Mesenchymal stem cell (in vitro differentiated cells and primary cell): ENCODE measurements at regions not wholly inside any gene's neighbourhood (a gene's known extent, or its start where the extent isn't known, plus 50 kb on each side); places are given as distances from the start of the nearest gene placed in this dataset.

Experiments
- DNase-seq: peaks from one replicate; pipeline ENCODE4 v3.0.0-alpha.2; 2013
- H2AFZ ChIP-seq: one replicate; pipeline ENCODE4 v1.6.1; 2013; ENCODE audit warnings: low read depth, mild to moderate bottlenecking, control low read depth, inconsistent platforms, low read length, moderate library complexity
- H2AK5ac ChIP-seq: 2 replicates; pipeline ENCODE4 v1.6.1; 2013; ENCODE audit warnings: low read length, moderate library complexity, mild to moderate bottlenecking, inconsistent platforms; ENCODE audit not compliant: severe bottlenecking
- H2BK120ac ChIP-seq: one replicate; pipeline ENCODE4 v1.6.1; 2013; ENCODE audit warnings: low read depth, mild to moderate bottlenecking, inconsistent platforms, low read length, moderate library complexity
- H2BK12ac ChIP-seq, 2 experiments: one replicate each; pipeline ENCODE4 v1.6.1; 2013; ENCODE audit warnings: inconsistent platforms in 2 of 2, low read length in 2 of 2, mild to moderate bottlenecking in 2 of 2, moderate library complexity in 2 of 2, control low read depth in 1 of 2
- H2BK15ac ChIP-seq: one replicate; pipeline ENCODE4 v1.6.1; 2013; ENCODE audit warnings: mild to moderate bottlenecking, low read depth, inconsistent platforms; ENCODE audit not compliant: poor library complexity, severe bottlenecking
- H2BK5ac ChIP-seq: 2 replicates; pipeline ENCODE4 v1.6.1; 2013; ENCODE audit warnings: low read depth, mild to moderate bottlenecking, low read length, control low read depth, inconsistent platforms; ENCODE audit not compliant: poor library complexity, severe bottlenecking
- H3K14ac ChIP-seq, 2 experiments: one replicate each; pipeline ENCODE4 v1.6.1; 2013; ENCODE audit warnings: inconsistent platforms in 2 of 2, low read length in 2 of 2, control low read depth in 1 of 2, mild to moderate bottlenecking in 1 of 2, moderate library complexity in 1 of 2
- H3K18ac ChIP-seq, 2 experiments: one replicate each; pipeline ENCODE4 v1.6.1; 2013; ENCODE audit warnings: inconsistent platforms in 2 of 2, low read length in 2 of 2, control low read depth in 1 of 2, low read depth in 1 of 2, mild to moderate bottlenecking in 1 of 2
- H3K23ac ChIP-seq, 2 experiments: one replicate each; pipeline ENCODE4 v1.6.1; 2013; ENCODE audit warnings: inconsistent platforms in 2 of 2, low read length in 2 of 2, mild to moderate bottlenecking in 2 of 2, moderate library complexity in 2 of 2, control low read depth in 1 of 2
- H3K27ac ChIP-seq: 2 replicates; pipeline ENCODE4 v1.5.1; 2013; ENCODE audit warnings: mild to moderate bottlenecking, moderate library complexity, low read length, control low read depth, inconsistent platforms; ENCODE audit not compliant: poor library complexity, severe bottlenecking
- H3K27me3 ChIP-seq, 2 experiments: 2 replicates each; pipeline versions ENCODE4 v1.6.1 to v1.7.0; 2013; ENCODE audit warnings: low read length in 2 of 2, mild to moderate bottlenecking in 2 of 2, moderate library complexity in 2 of 2, control low read depth in 1 of 2, inconsistent platforms in 1 of 2; ENCODE audit not compliant: control insufficient read depth in 1 of 2, insufficient read depth in 1 of 2
- H3K36me3 ChIP-seq, 2 experiments: 2 replicates each; pipeline versions ENCODE4 v1.6.1 to v1.7.0; 2013; ENCODE audit warnings: low read length in 2 of 2, control low read depth in 1 of 2, inconsistent platforms in 1 of 2, low read depth in 1 of 2, mild to moderate bottlenecking in 1 of 2; ENCODE audit not compliant: insufficient read depth in 2 of 2, control insufficient read depth in 1 of 2
- H3K4ac ChIP-seq, 2 experiments: one replicate each; pipeline ENCODE4 v1.6.1; 2013; ENCODE audit warnings: inconsistent platforms in 2 of 2, low read length in 2 of 2, mild to moderate bottlenecking in 2 of 2, moderate library complexity in 2 of 2, control low read depth in 1 of 2, low read depth in 1 of 2
- H3K4me1 ChIP-seq: 2 replicates; pipeline ENCODE4 v1.6.1; 2013; ENCODE audit warnings: low read depth, low read length, control low read depth; ENCODE audit not compliant: control insufficient read depth, insufficient read depth
- H3K4me2 ChIP-seq: 2 replicates; pipeline ENCODE4 v1.6.1; 2013; ENCODE audit warnings: low read length, mild to moderate bottlenecking, inconsistent platforms; ENCODE audit not compliant: poor library complexity, severe bottlenecking
- H3K4me3 ChIP-seq, 2 experiments: 2 replicates each; pipeline versions ENCODE4 v1.5.1 to v1.7.0; 2013; ENCODE audit warnings: low read length in 2 of 2, mild to moderate bottlenecking in 2 of 2, control low read depth in 1 of 2, low read depth in 1 of 2; ENCODE audit not compliant: insufficient read depth in 1 of 2
- H3K79me1 ChIP-seq: replicated peaks from 2 replicates; pipeline ENCODE4 v1.6.1; 2013; ENCODE audit warnings: mild to moderate bottlenecking, control low read depth, low read length, inconsistent platforms; ENCODE audit not compliant: poor library complexity, severe bottlenecking
- H3K9ac ChIP-seq: 2 replicates; pipeline ENCODE4 v1.7.0; 2013; ENCODE audit warnings: mild to moderate bottlenecking, low read length, moderate library complexity
- H3K9me3 ChIP-seq: 2 replicates; pipeline ENCODE4 v1.7.0; 2013; ENCODE audit warnings: mild to moderate bottlenecking, low read length; ENCODE audit not compliant: control insufficient read depth
- H4K8ac ChIP-seq: one replicate; pipeline ENCODE4 v1.6.1; 2013; ENCODE audit warnings: inconsistent platforms, mild to moderate bottlenecking, low read length, moderate library complexity
- H4K91ac ChIP-seq: one replicate; pipeline ENCODE4 v1.6.1; 2013; ENCODE audit warnings: mild to moderate bottlenecking, low read length, inconsistent platforms
- WGBS: methylation state at CpG from one replicate; pipeline ENCODE4 v1.1.7; 2013; ENCODE audit warnings: mixed read lengths; 5-methylcytosine and 5-hydroxymethylcytosine counted together

DNA sequence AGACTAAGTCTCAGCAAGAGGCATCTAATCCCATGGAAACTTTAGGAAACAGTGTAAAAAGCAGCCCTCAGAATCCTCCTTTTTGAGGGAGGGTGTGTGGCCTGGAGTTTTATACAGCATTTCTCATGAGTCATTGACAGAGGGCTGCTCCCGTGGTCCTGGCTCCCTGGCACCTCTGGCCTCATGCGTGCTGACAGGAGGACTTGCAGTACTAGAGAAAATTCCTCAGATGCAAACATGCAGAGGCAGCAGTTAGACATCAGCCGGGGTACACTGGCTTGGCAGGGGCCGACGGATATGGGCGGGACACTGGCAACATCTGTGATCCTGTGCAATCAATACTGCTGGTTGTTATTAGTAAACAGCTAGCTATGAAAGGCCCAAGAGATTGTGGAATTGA lies 925.1 kb upstream of the CELF2 start:
- Histone ChIP-seq H3K4ac (peak overlapping the region in 1 of 2 experiments; percentile 13), H3K9me3 (no peaks in the 10 kb centered on the region), H3K23ac (no peak overlapping the region), H2AK5ac (no peak overlapping the region), H2AFZ (no peak overlapping the region), H3K36me3 (no peaks in the 10 kb centered on the region), H3K27me3 (no peaks in the 10 kb centered on the region), H3K27ac (no peak overlapping the region), H3K4me2 (no peak overlapping the region), H2BK120ac (no peak overlapping the region), H3K79me1 (no peaks in the 10 kb centered on the region), H4K91ac (no peak overlapping the region), H3K4me1 (no peaks in the 10 kb centered on the region), H3K18ac (peak overlapping the region in 1 of 2 experiments; percentile 37), H3K4me3 (no peak overlapping the region), H4K8ac (no peak overlapping the region), H3K9ac (peak overlapping the region; percentile 37), H2BK12ac (no peak overlapping the region), H2BK5ac (no peak overlapping the region), H3K14ac (no peak overlapping the region), H2BK15ac (no peak overlapping the region)
- 54% methylated on average over 6 of the region's 6 CpGs for WGBS
- peak; percentile 75 for DNase-seq

DNA sequence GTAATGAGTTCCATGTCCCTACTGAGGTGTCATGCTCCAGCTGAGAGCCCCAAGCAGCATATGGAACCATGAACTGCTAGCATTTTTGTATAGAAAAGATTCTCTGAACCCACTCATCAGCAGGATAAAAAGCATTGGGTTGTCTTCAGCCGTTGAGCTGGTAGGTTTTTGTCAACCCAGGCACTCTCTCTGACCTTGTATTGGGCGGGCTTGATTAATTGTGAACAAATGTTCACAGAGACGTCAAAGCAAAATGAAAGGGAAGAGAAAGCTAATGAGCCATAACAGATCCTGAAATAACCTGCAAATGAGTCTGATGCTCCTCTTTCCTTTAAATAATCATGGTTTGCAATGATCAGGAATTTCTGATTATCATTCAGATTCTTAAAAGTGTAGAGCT lies 924.7 kb upstream of the CELF2 start:
- no peak overlapping the region for H2AK5ac ChIP-seq
- no peak overlapping the region for H3K18ac ChIP-seq
- no peak overlapping the region for H3K4me2 ChIP-seq
- H4K91ac ChIP-seq = no peak overlapping the region
- no peak overlapping the region for H3K23ac ChIP-seq
- H3K4me3 ChIP-seq = no peak overlapping the region
- no peak overlapping the region for H4K8ac ChIP-seq
- no peaks in the 10 kb centered on the region for H3K79me1 ChIP-seq
- H2BK120ac ChIP-seq = no peak overlapping the region
- DNase-seq = no peak
- no peak overlapping the region for H2BK12ac ChIP-seq
- no peaks in the 10 kb centered on the region for H3K9me3 ChIP-seq
- no peak overlapping the region for H3K9ac ChIP-seq
- no peak overlapping the region for H2BK5ac ChIP-seq
- no peak overlapping the region for H2BK15ac ChIP-seq
- no peak overlapping the region for H3K27ac ChIP-seq
- WGBS = 87% methylated on average over 3 of the region's 3 CpGs
- no peak overlapping the region for H2AFZ ChIP-seq
- no peaks in the 10 kb centered on the region for H3K36me3 ChIP-seq
- H3K4me1 ChIP-seq = no peaks in the 10 kb centered on the region
- no peak overlapping the region for H3K14ac ChIP-seq
- no peaks in the 10 kb centered on the region for H3K27me3 ChIP-seq
- H3K4ac ChIP-seq = no peak overlapping the region

- Histone ChIP-seq H2BK12ac (no peak overlapping the region), H4K91ac (no peak overlapping the region), H3K4me1 (no peaks in the 10 kb centered on the region), H3K27me3 (no peaks in the 10 kb centered on the region), H2AK5ac (no peak overlapping the region), H3K4me3 (no peak overlapping the region), H3K9me3 (no peaks in the 10 kb centered on the region), H3K23ac (no peak overlapping the region), H2BK120ac (no peak overlapping the region), H2AFZ (no peak overlapping the region), H2BK5ac (no peak overlapping the region), H4K8ac (no peak overlapping the region), H3K36me3 (no peaks in the 10 kb centered on the region), H3K4ac (no peak overlapping the region), H3K27ac (no peak overlapping the region), H2BK15ac (no peak overlapping the region), H3K18ac (no peak overlapping the region), H3K9ac (no peak overlapping the region), H3K4me2 (no peak overlapping the region), H3K14ac (no peak overlapping the region), H3K79me1 (no peaks in the 10 kb centered on the region)
- DNase-seq = peak; percentile 30
- WGBS = 68% methylated on average over 5 of the region's 5 CpGs
Observed at GRCh38 chr10:10094691-10095090, 923.0 kb upstream of the CELF2 start.

DNA sequence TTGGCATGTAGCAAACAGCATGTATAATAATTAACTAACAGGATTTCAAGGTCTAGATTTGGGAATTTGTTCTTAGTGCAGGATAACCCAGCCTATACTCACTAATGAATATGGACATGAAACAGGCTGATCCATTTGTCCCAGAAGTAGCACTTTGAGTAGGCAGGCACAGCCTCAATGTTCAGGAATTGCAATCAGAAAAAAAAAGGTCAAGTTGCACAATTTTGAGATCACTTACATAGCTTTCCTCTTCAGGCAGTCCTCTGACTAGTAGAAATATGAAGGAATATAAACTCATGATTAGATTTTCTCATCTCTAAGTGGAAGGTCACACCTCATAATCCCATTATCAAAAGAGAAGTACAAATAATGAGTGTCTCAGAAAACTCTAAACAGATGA lies 921.4 kb upstream of the CELF2 start:
- no peak overlapping the region for H2BK12ac ChIP-seq
- H4K8ac ChIP-seq = no peak overlapping the region
- H2BK15ac ChIP-seq = no peak overlapping the region
- no peak overlapping the region for H3K18ac ChIP-seq
- H3K14ac ChIP-seq = no peak overlapping the region
- H3K9me3 ChIP-seq = no peaks in the 10 kb centered on the region
- no peaks in the 10 kb centered on the region for H3K79me1 ChIP-seq
- no peak overlapping the region for H3K27ac ChIP-seq
- H3K4me1 ChIP-seq = no peaks in the 10 kb centered on the region
- no peak overlapping the region for H3K4me3 ChIP-seq
- no peak overlapping the region for H2BK5ac ChIP-seq
- H2AK5ac ChIP-seq = no peak overlapping the region
- H2AFZ ChIP-seq = no peak overlapping the region
- peak; percentile 33 for DNase-seq
- H3K4me2 ChIP-seq = no peak overlapping the region
- H3K36me3 ChIP-seq = no peaks in the 10 kb centered on the region
- H4K91ac ChIP-seq = no peak overlapping the region
- no peak overlapping the region for H3K4ac ChIP-seq
- H3K9ac ChIP-seq = no peak overlapping the region
- H2BK120ac ChIP-seq = no peak overlapping the region
- H3K27me3 ChIP-seq = no peaks in the 10 kb centered on the region
- H3K23ac ChIP-seq = no peak overlapping the region
